HL-60 (cell line): ENCODE measurements at regions not wholly inside any gene's neighbourhood (a gene's known extent, or its start where the extent isn't known, plus 50 kb on each side); places are given as distances from the start of the nearest gene placed in this dataset.

Experiments used
- DNase-seq, 2 experiments: peaks; one replicate each; pipeline ENCODE4 v3.0.0-alpha.2; 2010 to 2020; ENCODE audit warnings: low read depth in 1 of 2, low spot score in 1 of 2
- H3K27ac ChIP-seq: fragments of 250-450 bp; sonication (Bioruptor Pico); replicated peaks from 2 replicates; pipeline ENCODE4 v1.5.1; 2020; ENCODE audit warnings: mild to moderate bottlenecking, moderate library complexity
- H3K27me3 ChIP-seq: fragments of 250-450 bp; sonication (Bioruptor Pico); 2 replicates; pipeline ENCODE4 v1.5.1; 2021; ENCODE audit warnings: mild to moderate bottlenecking, moderate library complexity; ENCODE audit not compliant: insufficient read depth, poor library complexity, severe bottlenecking
- H3K4me3 ChIP-seq: replicated peaks from 2 replicates; pipeline ENCODE4 v1.5.1; 2011; ENCODE audit warnings: mild to moderate bottlenecking, control low read depth, low read length; ENCODE audit not compliant: insufficient read depth
- GABPA ChIP-seq: IDR thresholded peaks from 2 replicates; pipeline ENCODE4 v1.6.1; 2012; ENCODE audit warnings: low read depth
- POLR2AphosphoS5 ChIP-seq: IDR thresholded peaks from 2 replicates; pipeline ENCODE4 v1.6.1; 2012; ENCODE audit warnings: low read depth
- REST ChIP-seq: IDR thresholded peaks from 2 replicates; pipeline ENCODE4 v1.6.1; 2012; ENCODE audit warnings: low read depth; ENCODE audit not compliant: insufficient replicate concordance
- SPI1 ChIP-seq: IDR thresholded peaks from 2 replicates; pipeline ENCODE4 v1.6.1; 2012; ENCODE audit warnings: low read depth, mild to moderate bottlenecking, borderline replicate concordance
- TF ChIP-seq, protein P1 (sequence below): IDR thresholded peaks from one replicate; pipeline ENCODE4 v1.5.1; 2011; ENCODE audit warnings: low read length, control low read depth, inconsistent platforms; ENCODE audit not compliant: insufficient read depth

DNA sequence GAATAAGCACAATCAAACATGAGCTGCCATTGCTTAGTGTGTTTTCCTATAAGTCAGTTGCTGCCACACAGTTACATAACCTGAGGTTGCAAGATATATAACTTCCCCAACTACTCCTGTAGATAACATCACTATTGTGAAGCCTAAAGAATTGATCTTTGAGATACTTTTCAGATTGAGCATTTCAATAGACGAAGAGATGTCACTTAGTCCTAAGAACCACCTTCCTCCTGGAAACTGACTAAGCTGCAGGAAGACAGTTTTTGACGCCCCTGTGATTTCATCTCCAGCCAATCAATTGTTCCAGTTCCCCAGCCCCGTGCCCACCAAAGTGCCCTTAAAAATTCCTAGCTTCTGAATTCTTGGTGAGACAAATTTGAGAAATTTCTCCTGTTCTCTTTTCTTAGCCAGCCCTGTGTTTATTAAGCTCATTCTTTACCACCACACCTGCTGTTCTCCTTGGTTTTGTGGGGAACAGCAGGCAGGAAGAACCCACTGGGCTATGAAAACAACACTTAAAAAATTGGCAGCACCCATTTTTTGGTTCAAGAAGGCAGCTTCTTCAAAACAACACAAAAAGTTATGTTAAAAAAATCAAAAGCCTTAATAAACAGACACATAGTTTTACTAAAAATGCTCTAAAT is 317.1 kb upstream of the PABPC4L start:
- TF ChIP-seq, protein P1, sequence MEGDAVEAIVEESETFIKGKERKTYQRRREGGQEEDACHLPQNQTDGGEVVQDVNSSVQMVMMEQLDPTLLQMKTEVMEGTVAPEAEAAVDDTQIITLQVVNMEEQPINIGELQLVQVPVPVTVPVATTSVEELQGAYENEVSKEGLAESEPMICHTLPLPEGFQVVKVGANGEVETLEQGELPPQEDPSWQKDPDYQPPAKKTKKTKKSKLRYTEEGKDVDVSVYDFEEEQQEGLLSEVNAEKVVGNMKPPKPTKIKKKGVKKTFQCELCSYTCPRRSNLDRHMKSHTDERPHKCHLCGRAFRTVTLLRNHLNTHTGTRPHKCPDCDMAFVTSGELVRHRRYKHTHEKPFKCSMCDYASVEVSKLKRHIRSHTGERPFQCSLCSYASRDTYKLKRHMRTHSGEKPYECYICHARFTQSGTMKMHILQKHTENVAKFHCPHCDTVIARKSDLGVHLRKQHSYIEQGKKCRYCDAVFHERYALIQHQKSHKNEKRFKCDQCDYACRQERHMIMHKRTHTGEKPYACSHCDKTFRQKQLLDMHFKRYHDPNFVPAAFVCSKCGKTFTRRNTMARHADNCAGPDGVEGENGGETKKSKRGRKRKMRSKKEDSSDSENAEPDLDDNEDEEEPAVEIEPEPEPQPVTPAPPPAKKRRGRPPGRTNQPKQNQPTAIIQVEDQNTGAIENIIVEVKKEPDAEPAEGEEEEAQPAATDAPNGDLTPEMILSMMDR: no peak
- TF ChIP-seq GABPA (no peak), POLR2AphosphoS5 (no peak), REST (no peak), SPI1 (no peak)
- no peak overlapping the region for H3K4me3 ChIP-seq
- H3K27ac ChIP-seq: no peak overlapping the region

GRCh38 chr4:134510544-134510943 is 309.0 kb upstream of the PABPC4L start:
- no peak overlapping the region for H3K27ac ChIP-seq
- TF ChIP-seq REST (no peak), SPI1 (no peak), POLR2AphosphoS5 (no peak), GABPA (no peak)
- TF ChIP-seq, protein P1: no peak
- H3K4me3 ChIP-seq: no peak overlapping the region
- no peaks in the 10 kb centered on the region for H3K27me3 ChIP-seq
- no peak for DNase-seq

More for the DNA sequence above, 317.1 kb upstream of the PABPC4L start:
- DNase-seq: peak in 1 of 2 experiments; percentile 38
- no peaks in the 10 kb centered on the region for H3K27me3 ChIP-seq

GRCh38 chr4:134505511-134505910 is 303.9 kb upstream of the PABPC4L start:
- no peak for DNase-seq
- Histone ChIP-seq H3K4me3 (no peak overlapping the region), H3K27ac (no peak overlapping the region), H3K27me3 (no peaks in the 10 kb centered on the region)
- TF ChIP-seq SPI1 (no peak), POLR2AphosphoS5 (no peak), GABPA (no peak), REST (no peak)
- TF ChIP-seq, protein P1: no peak
